ENCODE measurements at regions not wholly inside any gene's neighbourhood (a gene's known extent, or its start where the extent isn't known, plus 50 kb on each side); places are given as distances from the start of the nearest gene placed in this dataset.

GRCh38 chr14:34119107-34119858 lies 168.4 kb upstream of the EGLN3 start:
- TF ChIP-seq POLR2A (IDR thresholded peaks at IDR 0.05) = no peak
- TF ChIP-seq EP300 (IDR thresholded peaks at IDR 0.05) = no peak
- TF ChIP-seq CTCF (IDR thresholded peaks at IDR 0.05) = no peak
- TF ChIP-seq POLR2AphosphoS5 (IDR thresholded peaks at IDR 0.05) = no peak
